Fibroblast of lung (primary cell): ENCODE measurements at regions not wholly inside any gene's neighbourhood (a gene's known extent, or its start where the extent isn't known, plus 50 kb on each side); places are given as distances from the start of the nearest gene placed in this dataset.
A peak's percentile ranks its signal among the peaks of the same experiment; 100 is the strongest.

Experiments
- DNase-seq, 2 donors: peaks; one replicate each; pipeline versions ENCODE4 v3.0.0 to v3.0.0-alpha.2; 2010; ENCODE audit warnings: low read depth in 2 of 2
- H2AFZ ChIP-seq: 2 replicates; pipeline ENCODE4 v1.5.1; 2012; ENCODE audit warnings: low read length, control low read depth, inconsistent platforms
- H3K27ac ChIP-seq: 2 replicates; pipeline ENCODE4 v1.5.1; 2011; ENCODE audit warnings: low read length, control low read depth; ENCODE audit not compliant: insufficient read depth
- H3K27me3 ChIP-seq: 2 replicates; pipeline ENCODE4 v1.5.1; 2011; ENCODE audit warnings: mild to moderate bottlenecking, low read length; ENCODE audit not compliant: control insufficient read depth, insufficient read depth
- H3K36me3 ChIP-seq: 2 replicates; pipeline ENCODE4 v1.5.1; 2011; ENCODE audit warnings: low read length; ENCODE audit not compliant: control insufficient read depth, insufficient read depth
- H3K4me1 ChIP-seq: 2 replicates; pipeline ENCODE4 v1.5.1; 2011; ENCODE audit warnings: low read length; ENCODE audit not compliant: control insufficient read depth, insufficient read depth; ENCODE audit errors: extremely low read depth
- H3K4me2 ChIP-seq: 2 replicates; pipeline ENCODE4 v1.5.1; 2011; ENCODE audit warnings: low read length, control low read depth; ENCODE audit not compliant: insufficient read depth; ENCODE audit errors: extremely low read depth
- H3K4me3 ChIP-seq, 4 experiments: fragments of 200-600 bp in 1 of 4; sonication (generic) in 1 of 4; replicated peaks in 1 of 4; 2 replicates each; pipeline ENCODE4 v1.5.1; 2011 to 2016; ENCODE audit warnings: low read length in 4 of 4, low read depth in 3 of 4, mild to moderate bottlenecking in 3 of 4, control low read depth in 2 of 4, inconsistent platforms in 1 of 4, mixed read lengths in 1 of 4; ENCODE audit not compliant: insufficient read depth in 1 of 4; ENCODE audit errors: control extremely low read depth in 1 of 4
- H3K79me2 ChIP-seq: 2 replicates; pipeline ENCODE4 v1.5.1; 2012; ENCODE audit warnings: mild to moderate bottlenecking, low read length, inconsistent platforms; ENCODE audit not compliant: control insufficient read depth, insufficient read depth
- H3K9ac ChIP-seq: 2 replicates; pipeline ENCODE4 v1.5.1; 2011; ENCODE audit warnings: mild to moderate bottlenecking, low read length, control low read depth; ENCODE audit not compliant: insufficient read depth
- H3K9me3 ChIP-seq: 2 replicates; pipeline ENCODE4 v1.5.1; 2012; ENCODE audit warnings: low read depth, low read length; ENCODE audit not compliant: control insufficient read depth, insufficient read depth
- H4K20me1 ChIP-seq: 2 replicates; pipeline ENCODE4 v1.5.1; 2011; ENCODE audit warnings: low read length; ENCODE audit not compliant: control insufficient read depth, insufficient read depth; ENCODE audit errors: extremely low read depth
- CTCF ChIP-seq, 2 donors: IDR thresholded peaks in 1 of 2; conservative IDR thresholded peaks in 1 of 2; 1 replicate in 1 of 2; 2 replicates in 1 of 2; pipeline ENCODE4 v1.5.1; 2011 to 2012; ENCODE audit warnings: low read length in 2 of 2, control low read depth in 1 of 2, inconsistent platforms in 1 of 2, low read depth in 1 of 2, mild to moderate bottlenecking in 1 of 2
- EZH2 ChIP-seq: IDR thresholded peaks from 2 replicates; pipeline ENCODE4 v1.5.1; 2012; ENCODE audit warnings: low read length, control low read depth, mild to moderate bottlenecking; ENCODE audit errors: missing control alignments

- no peaks in the 10 kb centered on the region for H3K36me3 ChIP-seq
- peak in 1 of 2 donors; percentile 70 for DNase-seq
- H3K4me1 ChIP-seq = no peaks in the 10 kb centered on the region
- no peak overlapping the region for H3K4me2 ChIP-seq
- no peak overlapping the region for H2AFZ ChIP-seq
- H3K27me3 ChIP-seq = no peaks in the 10 kb centered on the region
- H3K4me3 ChIP-seq = no peak overlapping the region
- no peaks in the 10 kb centered on the region for H3K79me2 ChIP-seq
- no peak overlapping the region for H3K27ac ChIP-seq
- H3K9ac ChIP-seq = no peak overlapping the region
- TF ChIP-seq CTCF (conservative IDR thresholded peaks at IDR 0.05 in 1 of 2, IDR thresholded peaks at IDR 0.05 in 1 of 2; ENCODE audit: low read depth in 1 of 2, low read length in 2 of 2) (no peak), EZH2 (no peak)
- no peaks in the 10 kb centered on the region for H4K20me1 ChIP-seq
- no peaks in the 10 kb centered on the region for H3K9me3 ChIP-seq
Observed at GRCh38 chr4:111492496-111492895, 652.8 kb upstream of the FAM241A start.

- TF ChIP-seq CTCF (conservative IDR thresholded peaks at IDR 0.05 in 1 of 2, IDR thresholded peaks at IDR 0.05 in 1 of 2; ENCODE audit: low read depth in 1 of 2, low read length in 2 of 2) = no peak
- no peak for TF ChIP-seq EZH2
- Histone ChIP-seq H4K20me1 (no peaks in the 10 kb centered on the region), H3K27ac (no peak overlapping the region), H3K79me2 (no peaks in the 10 kb centered on the region), H3K4me1 (no peaks in the 10 kb centered on the region), H3K9me3 (no peaks in the 10 kb centered on the region), H2AFZ (no peak overlapping the region), H3K36me3 (no peaks in the 10 kb centered on the region), H3K4me3 (no peak overlapping the region), H3K27me3 (no peaks in the 10 kb centered on the region), H3K4me2 (no peak overlapping the region), H3K9ac (no peak overlapping the region)
- peak in 1 of 2 donors; percentile 89 for DNase-seq
Observed at GRCh38 chr4:111494471-111494870, 650.8 kb upstream of the FAM241A start.

- no peaks in the 10 kb centered on the region for H3K36me3 ChIP-seq
- H2AFZ ChIP-seq = no peak overlapping the region
- H3K27ac ChIP-seq = no peak overlapping the region
- H3K4me3 ChIP-seq = no peak overlapping the region
- H3K9me3 ChIP-seq = no peaks in the 10 kb centered on the region
- no peak overlapping the region for H3K4me2 ChIP-seq
- H3K9ac ChIP-seq = no peak overlapping the region
- no peaks in the 10 kb centered on the region for H3K4me1 ChIP-seq
- peak in 1 of 2 donors; percentile 79 for DNase-seq
- H4K20me1 ChIP-seq = no peaks in the 10 kb centered on the region
- H3K27me3 ChIP-seq = no peaks in the 10 kb centered on the region
- no peaks in the 10 kb centered on the region for H3K79me2 ChIP-seq
- TF ChIP-seq EZH2 (no peak), CTCF (conservative IDR thresholded peaks at IDR 0.05 in 1 of 2, IDR thresholded peaks at IDR 0.05 in 1 of 2; ENCODE audit: low read depth in 1 of 2, low read length in 2 of 2) (no peak)
Observed at GRCh38 chr4:111494971-111495370, 650.3 kb upstream of the FAM241A start.
